ENCODE measurements at regions not wholly inside any gene's neighbourhood (a gene's known extent, or its start where the extent isn't known, plus 50 kb on each side); places are given as distances from the start of the nearest gene placed in this dataset.
A peak's percentile ranks its signal among the peaks of the same experiment; 100 is the strongest.

GRCh38 chr4:163773940-163774339 lies 279.4 kb downstream of the TMA16 start:
- peak; percentile 95 to 99 for DNase-seq

- no peak for DNase-seq
Measured at GRCh38 chr4:163776957-163777356, 282.5 kb downstream of the TMA16 start.

GRCh38 chr4:163781726-163782125 lies 287.2 kb downstream of the TMA16 start:
- no peak for DNase-seq

GRCh38 chr4:163790231-163790630 lies 295.7 kb downstream of the TMA16 start:
- no peak for DNase-seq

- DNase-seq: no peak
Measured at GRCh38 chr4:163795885-163796284, 301.4 kb downstream of the TMA16 start.

GRCh38 chr4:163804001-163804400 lies 309.5 kb downstream of the TMA16 start:
- DNase-seq: peak in 1 of 2 experiments; percentile 2

- no peak for DNase-seq
Measured at GRCh38 chr4:163806653-163807052, 312.2 kb downstream of the TMA16 start.

GRCh38 chr4:163808011-163808410 lies 313.5 kb downstream of the TMA16 start:
- no peak for DNase-seq

- DNase-seq: no peak
Measured at GRCh38 chr4:163810755-163811154, 316.3 kb downstream of the TMA16 start.

GRCh38 chr4:163815776-163816175 lies 321.3 kb downstream of the TMA16 start:
- DNase-seq: no peak

GRCh38 chr4:163816494-163816893 lies 322.0 kb downstream of the TMA16 start:
- DNase-seq: no peak

GRCh38 chr4:163818673-163819072 lies 324.2 kb downstream of the TMA16 start:
- no peak for DNase-seq

GRCh38 chr4:163833669-163834068 lies 339.2 kb downstream of the TMA16 start:
- no peak for DNase-seq

- DNase-seq: no peak
Measured at GRCh38 chr4:163846008-163846407, 351.5 kb downstream of the TMA16 start.

- DNase-seq: no peak
Measured at GRCh38 chr4:163852246-163852645, 357.8 kb downstream of the TMA16 start.

- DNase-seq: no peak
Measured at GRCh38 chr4:163857903-163858302, 363.4 kb downstream of the TMA16 start.

- no peak for DNase-seq
Measured at GRCh38 chr4:163858515-163858914, 364.0 kb downstream of the TMA16 start.

GRCh38 chr4:163863082-163863481 lies 368.6 kb downstream of the TMA16 start:
- DNase-seq: no peak

GRCh38 chr4:163865010-163865409 lies 370.5 kb downstream of the TMA16 start:
- DNase-seq: no peak

GRCh38 chr4:163866728-163867315 lies 372.3 kb downstream of the TMA16 start:
- DNase-seq: no peak

- peak in 1 of 2 experiments; percentile 24 for DNase-seq
Measured at GRCh38 chr4:163868445-163868844, 374.0 kb downstream of the TMA16 start.

GRCh38 chr4:163871078-163871477 lies 376.6 kb downstream of the TMA16 start:
- no peak for DNase-seq

GRCh38 chr4:163875327-163875726 lies 380.8 kb downstream of the TMA16 start:
- DNase-seq: peak in 1 of 2 experiments; percentile 9

- no peak for DNase-seq
Measured at GRCh38 chr4:163878336-163879121, 384.0 kb downstream of the TMA16 start.

GRCh38 chr4:163892417-163892816 lies 397.9 kb downstream of the TMA16 start:
- no peak for DNase-seq

Data from NCI-H526 (cell line).